MM.1S (cell line): ENCODE measurements at regions not wholly inside any gene's neighbourhood (a gene's known extent, or its start where the extent isn't known, plus 50 kb on each side); places are given as distances from the start of the nearest gene placed in this dataset.

Experiments
- DNase-seq: peaks from one replicate; pipeline ENCODE4 v3.0.0-alpha.2; 2015
- H2AFZ ChIP-seq: fragments of 300-600 bp; sonication (generic); 2 replicates; pipeline ENCODE4 v1.6.0; 2016; ENCODE audit warnings: antibody characterized with exemption, low read length
- H3F3A ChIP-seq: fragments of 300-600 bp; sonication (generic); 2 replicates; pipeline ENCODE4 v1.6.1; 2016; ENCODE audit warnings: mild to moderate bottlenecking, antibody characterized with exemption, low read length, moderate library complexity, mixed read lengths; ENCODE audit not compliant: insufficient read depth
- H3K27ac ChIP-seq: fragments of 300-600 bp; sonication (generic); 2 replicates; pipeline ENCODE4 v1.5.1; 2016; ENCODE audit warnings: mild to moderate bottlenecking, low read length
- H3K27me3 ChIP-seq: fragments of 300-600 bp; sonication (generic); replicated peaks from 2 replicates; pipeline ENCODE4 v1.6.0; 2016; ENCODE audit warnings: low read length; ENCODE audit not compliant: insufficient read depth
- H3K36me3 ChIP-seq: fragments of 300-600 bp; sonication (generic); replicated peaks from 2 replicates; pipeline ENCODE4 v1.6.1; 2016; ENCODE audit warnings: mild to moderate bottlenecking, low read length, mixed read lengths; ENCODE audit not compliant: insufficient read depth
- H3K4me1 ChIP-seq: fragments of 300-600 bp; sonication (generic); 2 replicates; pipeline ENCODE4 v1.6.1; 2016; ENCODE audit warnings: low read length, mixed read lengths
- H3K4me2 ChIP-seq: fragments of 300-600 bp; sonication (generic); 2 replicates; pipeline ENCODE4 v1.6.0; 2016; ENCODE audit warnings: low read depth, low read length
- H3K4me3 ChIP-seq: fragments of 300-600 bp; sonication (generic); 2 replicates; pipeline ENCODE4 v1.5.1; 2016; ENCODE audit warnings: low read length, mixed read lengths
- H3K79me2 ChIP-seq: fragments of 300-600 bp; sonication (generic); 2 replicates; pipeline ENCODE4 v1.6.1; 2016; ENCODE audit warnings: mixed run types, low read length, mixed read lengths
- H3K9ac ChIP-seq: fragments of 300-600 bp; sonication (generic); 2 replicates; pipeline ENCODE4 v1.6.1; 2016; ENCODE audit warnings: low read length, mixed read lengths
- H3K9me2 ChIP-seq: fragments of 300-600 bp; sonication (generic); replicated peaks from 2 replicates; pipeline ENCODE4 v1.6.1; 2016; ENCODE audit warnings: mild to moderate bottlenecking, low read length, mixed read lengths; ENCODE audit not compliant: insufficient read depth
- H3K9me3 ChIP-seq: fragments of 300-600 bp; sonication (generic); replicated peaks from 2 replicates; pipeline ENCODE4 v1.6.1; 2016; ENCODE audit warnings: mild to moderate bottlenecking, low read length, mixed read lengths; ENCODE audit not compliant: insufficient read depth
- H4K20me1 ChIP-seq: fragments of 300-600 bp; sonication (generic); 2 replicates; pipeline ENCODE4 v1.6.1; 2016; ENCODE audit warnings: mild to moderate bottlenecking, low read length, moderate library complexity, mixed read lengths; ENCODE audit not compliant: insufficient read depth
- CTCF ChIP-seq: fragments of 300-600 bp; sonication (generic); IDR thresholded peaks from 2 replicates; pipeline ENCODE4 v1.5.1; 2016; ENCODE audit warnings: antibody characterized with exemption, low read length, mixed read lengths
- EZH2 ChIP-seq: fragments of 300-600 bp; sonication (generic); optimal IDR thresholded peaks from 2 replicates; pipeline ENCODE3; 2017; ENCODE audit warnings: low read depth, mild to moderate bottlenecking, antibody characterized with exemption, low read length, mixed read lengths
- EZH2phosphoT487 ChIP-seq: fragments of 300-600 bp; sonication (generic); IDR thresholded peaks from 2 replicates; pipeline ENCODE4 v1.6.1; 2018; ENCODE audit warnings: antibody characterized with exemption, low read length

GRCh38 chr13:73266640-73267180 lies 207.9 kb downstream of the KLF5 start:
- no peak overlapping the region for H3K27ac ChIP-seq
- H3K4me1 ChIP-seq = no peaks in the 10 kb centered on the region
- DNase-seq = no peak
- TF ChIP-seq EZH2phosphoT487 = no peak
- no peak for TF ChIP-seq CTCF
- TF ChIP-seq EZH2 = no peak
- no peaks in the 10 kb centered on the region for H3K9me2 ChIP-seq
- H3K79me2 ChIP-seq = no peaks in the 10 kb centered on the region
- H3K36me3 ChIP-seq = no peaks in the 10 kb centered on the region
- H4K20me1 ChIP-seq = no peaks in the 10 kb centered on the region
- no peak overlapping the region for H2AFZ ChIP-seq
- no peaks in the 10 kb centered on the region for H3K27me3 ChIP-seq
- no peaks in the 10 kb centered on the region for H3K9me3 ChIP-seq
- no peak overlapping the region for H3K9ac ChIP-seq
- no peaks in the 10 kb centered on the region for H3F3A ChIP-seq
- no peak overlapping the region for H3K4me3 ChIP-seq
- H3K4me2 ChIP-seq = no peak overlapping the region

- no peak overlapping the region for H3K4me2 ChIP-seq
- H3K4me3 ChIP-seq = no peak overlapping the region
- H3K9me3 ChIP-seq = no peaks in the 10 kb centered on the region
- H3F3A ChIP-seq = no peaks in the 10 kb centered on the region
- no peaks in the 10 kb centered on the region for H3K27me3 ChIP-seq
- TF ChIP-seq EZH2 (no peak), EZH2phosphoT487 (no peak), CTCF (no peak)
- no peaks in the 10 kb centered on the region for H4K20me1 ChIP-seq
- no peaks in the 10 kb centered on the region for H3K4me1 ChIP-seq
- no peaks in the 10 kb centered on the region for H3K36me3 ChIP-seq
- H3K27ac ChIP-seq = no peak overlapping the region
- no peak for DNase-seq
- H3K9me2 ChIP-seq = no peaks in the 10 kb centered on the region
- H2AFZ ChIP-seq = no peak overlapping the region
- no peak overlapping the region for H3K9ac ChIP-seq
- no peaks in the 10 kb centered on the region for H3K79me2 ChIP-seq
Measured at GRCh38 chr13:73262862-73263627, 204.2 kb downstream of the KLF5 start.

- Histone ChIP-seq H3K9me3 (no peaks in the 10 kb centered on the region), H3K36me3 (no peaks in the 10 kb centered on the region), H3K27ac (no peak overlapping the region), H3K79me2 (no peaks in the 10 kb centered on the region), H4K20me1 (no peaks in the 10 kb centered on the region), H3K9ac (no peak overlapping the region), H3K4me2 (no peak overlapping the region), H2AFZ (no peak overlapping the region), H3K4me3 (no peak overlapping the region), H3K9me2 (no peaks in the 10 kb centered on the region), H3K4me1 (no peaks in the 10 kb centered on the region), H3K27me3 (no peaks in the 10 kb centered on the region), H3F3A (no peaks in the 10 kb centered on the region)
- no peak for DNase-seq
- no peak for TF ChIP-seq CTCF
- no peak for TF ChIP-seq EZH2phosphoT487
- TF ChIP-seq EZH2 = no peak
Measured at GRCh38 chr13:73261739-73262216, 203.0 kb downstream of the KLF5 start.
